GM12874 (cell line): ENCODE measurements at regions not wholly inside any gene's neighbourhood (a gene's known extent, or its start where the extent isn't known, plus 50 kb on each side); places are given as distances from the start of the nearest gene placed in this dataset.

ENCODE experiments used
- CTCF ChIP-seq: IDR thresholded peaks from 2 replicates; pipeline ENCODE4 v1.5.1; 2011; ENCODE audit warnings: low read depth, mild to moderate bottlenecking, control low read depth, low read length, moderate library complexity; ENCODE audit not compliant: insufficient read depth

- TF ChIP-seq CTCF, result no peak
Measured at GRCh38 chr2:195532255-195532627, 124.8 kb upstream of the SLC39A10 start.

- TF ChIP-seq CTCF, result no peak
Measured at GRCh38 chr2:195531754-195532153, 125.3 kb upstream of the SLC39A10 start.

GRCh38 chr2:195521589-195521988 is 135.4 kb upstream of the SLC39A10 start:
- TF ChIP-seq CTCF, result no peak

GRCh38 chr2:195520671-195521155 is 136.3 kb upstream of the SLC39A10 start:
- no peak for TF ChIP-seq CTCF

- no peak for TF ChIP-seq CTCF
Measured at GRCh38 chr2:195515551-195515950, 141.5 kb upstream of the SLC39A10 start.

- no peak for TF ChIP-seq CTCF
Measured at GRCh38 chr2:195514365-195514764, 142.7 kb upstream of the SLC39A10 start.

GRCh38 chr2:195513119-195513518 is 143.9 kb upstream of the SLC39A10 start:
- TF ChIP-seq CTCF, result no peak

- TF ChIP-seq CTCF, result no peak
Measured at GRCh38 chr2:195509551-195509950, 147.5 kb upstream of the SLC39A10 start.
